HEK293 (cell line): ENCODE measurements at regions not wholly inside any gene's neighbourhood (a gene's known extent, or its start where the extent isn't known, plus 50 kb on each side); places are given as distances from the start of the nearest gene placed in this dataset.

Experiments used
- CTCF ChIA-PET: fragments of 350-600 bp; formaldehyde crosslinking; extraction: SDS; loops from one replicate; lab custom pipeline; 2021; ENCODE audit warnings: antibody characterized with exemption; lab: Yijun Ruan, JAX
- POLR2A ChIA-PET: fragments of 300-600 bp; formaldehyde crosslinking; extraction: SDS; loops from one replicate; lab custom pipeline; 2020; ENCODE audit warnings: antibody characterized with exemption, inconsistent platforms; lab: Yijun Ruan, JAX
- H3K27ac ChIP-seq: fragments of 200-500 bp; sonication (Bioruptor generic); 2 replicates; pipeline ENCODE4 v1.5.1; 2014; ENCODE audit warnings: low read depth, low read length, control low read depth, inconsistent platforms; ENCODE audit errors: extremely low read depth
- H3K36me3 ChIP-seq, 2 experiments: fragments of 200-500 bp in 1 of 2; sonication (Bioruptor generic) in 1 of 2; 1 replicate in 1 of 2; 2 replicates in 1 of 2; pipeline ENCODE4 v1.5.1; 2014 to 2017; ENCODE audit warnings: inconsistent platforms in 2 of 2, low read length in 2 of 2; ENCODE audit not compliant: control insufficient read depth in 2 of 2, insufficient read depth in 1 of 2
- H3K4me1 ChIP-seq: fragments of 200-500 bp; sonication (Bioruptor generic); 2 replicates; pipeline ENCODE4 v1.5.1; 2014; ENCODE audit warnings: mild to moderate bottlenecking, low read length, inconsistent platforms; ENCODE audit not compliant: control insufficient read depth, insufficient read depth
- H3K4me3 ChIP-seq: 2 replicates; pipeline ENCODE4 v1.5.1; 2011; ENCODE audit warnings: low read depth, mild to moderate bottlenecking, control low read depth, low read length, moderate library complexity
- H3K9me3 ChIP-seq: fragments of 200-500 bp; sonication (Bioruptor generic); 2 replicates; pipeline ENCODE4 v1.5.1; 2014; ENCODE audit warnings: low read depth, low read length, inconsistent platforms; ENCODE audit not compliant: control insufficient read depth, insufficient read depth
- BCL11B ChIP-seq: fragments of 450-650 bp; formaldehyde crosslinking; IDR thresholded peaks from 2 replicates; pipeline ENCODE4 v1.5.1; 2016; ENCODE audit warnings: low read depth, missing biosample characterization, missing genetic modification characterization
- KLF1 ChIP-seq: fragments of 450-650 bp; formaldehyde crosslinking; IDR thresholded peaks from 2 replicates; pipeline ENCODE4 v1.5.1; 2016; ENCODE audit warnings: missing biosample characterization, missing genetic modification characterization
- KLF17 ChIP-seq: fragments of 450-650 bp; formaldehyde crosslinking; IDR thresholded peaks from 2 replicates; pipeline ENCODE4 v1.5.1; 2016; ENCODE audit warnings: missing biosample characterization, missing genetic modification characterization
- PATZ1 ChIP-seq: fragments of 450-650 bp; formaldehyde crosslinking; IDR thresholded peaks from 2 replicates; pipeline ENCODE4 v1.5.1; 2016; ENCODE audit warnings: missing biosample characterization, missing genetic modification characterization
- SALL2 ChIP-seq: fragments of 450-650 bp; formaldehyde crosslinking; IDR thresholded peaks from 2 replicates; pipeline ENCODE4 v1.5.0; 2017; ENCODE audit warnings: missing biosample characterization, mild to moderate bottlenecking, missing genetic modification characterization, borderline replicate concordance
- ZFP37 ChIP-seq: fragments of 450-650 bp; formaldehyde crosslinking; IDR thresholded peaks from 2 replicates; pipeline ENCODE4 v1.5.1; 2016; ENCODE audit warnings: missing biosample characterization, missing genetic modification characterization
- ZNF138 ChIP-seq: fragments of 450-650 bp; formaldehyde crosslinking; IDR thresholded peaks from 2 replicates; pipeline ENCODE4 v1.5.1; 2016; ENCODE audit warnings: missing biosample characterization, missing genetic modification characterization, borderline replicate concordance
- ZNF146 ChIP-seq: fragments of 450-650 bp; formaldehyde crosslinking; IDR thresholded peaks from 2 replicates; pipeline ENCODE4 v1.5.1; 2016; ENCODE audit warnings: missing biosample characterization, missing genetic modification characterization
- ZNF169 ChIP-seq: fragments of 450-650 bp; formaldehyde crosslinking; IDR thresholded peaks from 2 replicates; pipeline ENCODE4 v1.5.1; 2016; ENCODE audit warnings: missing biosample characterization, missing genetic modification characterization
- ZNF26 ChIP-seq: fragments of 450-650 bp; formaldehyde crosslinking; IDR thresholded peaks from 2 replicates; pipeline ENCODE4 v1.5.1; 2016; ENCODE audit warnings: missing biosample characterization, missing genetic modification characterization
- ZNF324 ChIP-seq: fragments of 450-650 bp; formaldehyde crosslinking; IDR thresholded peaks from 2 replicates; pipeline ENCODE4 v1.5.1; 2016; ENCODE audit warnings: missing biosample characterization, missing genetic modification characterization
- ZNF423 ChIP-seq: fragments of 450-650 bp; formaldehyde crosslinking; IDR thresholded peaks from 2 replicates; pipeline ENCODE4 v1.5.1; 2016; ENCODE audit warnings: missing biosample characterization, missing genetic modification characterization
- ZNF530 ChIP-seq: fragments of 450-650 bp; formaldehyde crosslinking; IDR thresholded peaks from 2 replicates; pipeline ENCODE4 v1.5.1; 2016; ENCODE audit warnings: low read depth, missing biosample characterization, missing genetic modification characterization
- ZNF596 ChIP-seq: fragments of 450-650 bp; IDR thresholded peaks from 2 replicates; pipeline ENCODE4 v1.5.0; 2018; ENCODE audit warnings: missing biosample characterization, mild to moderate bottlenecking, missing genetic modification characterization, moderate library complexity
- ZNF639 ChIP-seq: fragments of 450-650 bp; formaldehyde crosslinking; IDR thresholded peaks from 2 replicates; pipeline ENCODE4 v1.5.1; 2016; ENCODE audit warnings: missing biosample characterization, missing genetic modification characterization
- ZNF658 ChIP-seq: fragments of 450-650 bp; formaldehyde crosslinking; IDR thresholded peaks from 2 replicates; pipeline ENCODE4; 2016; ENCODE audit warnings: missing biosample characterization, missing genetic modification characterization
- ZNF670 ChIP-seq: fragments of 450-650 bp; formaldehyde crosslinking; IDR thresholded peaks from 2 replicates; pipeline ENCODE4 v1.5.1; 2016; ENCODE audit warnings: missing biosample characterization, missing genetic modification characterization, low read depth
- ZNF76 ChIP-seq: fragments of 450-650 bp; formaldehyde crosslinking; IDR thresholded peaks from 2 replicates; pipeline ENCODE4; 2016; ENCODE audit warnings: low read depth, missing biosample characterization, missing genetic modification characterization, borderline replicate concordance
- ZNF785 ChIP-seq: fragments of 450-650 bp; formaldehyde crosslinking; IDR thresholded peaks from 2 replicates; pipeline ENCODE4 v1.5.1; 2016; ENCODE audit warnings: missing biosample characterization, missing genetic modification characterization
- TF ChIP-seq, protein P1 (sequence below): fragments of 450-650 bp; formaldehyde crosslinking; IDR thresholded peaks from 2 replicates; pipeline ENCODE4 v1.5.1; 2016; ENCODE audit warnings: missing biosample characterization, missing genetic modification characterization

DNA sequence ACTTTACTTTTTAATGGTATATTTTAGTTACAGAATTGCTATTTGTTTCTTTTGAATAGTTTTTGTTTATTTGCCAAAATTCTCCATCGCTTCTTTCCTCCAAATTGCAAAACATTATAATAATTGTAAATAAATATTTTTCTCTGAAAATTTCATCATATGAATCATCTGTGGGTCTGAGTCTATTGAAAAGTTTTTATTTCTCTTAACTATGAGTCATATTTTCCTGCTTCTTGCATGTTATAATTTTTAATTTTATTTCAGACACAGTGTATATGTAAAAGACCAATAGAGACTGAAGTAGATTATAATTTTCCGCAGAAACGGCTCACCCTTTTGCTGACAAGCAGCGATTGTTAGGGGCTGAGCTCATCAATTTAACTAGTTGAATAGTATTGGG, 279.1 kb upstream of the IL12B start:
- Histone ChIP-seq H3K9me3 (no peaks in the 10 kb centered on the region), H3K4me1 (no peaks in the 10 kb centered on the region), H3K36me3 (no peaks in the 10 kb centered on the region), H3K4me3 (no peak overlapping the region)
- TF ChIP-seq ZNF785 (no peak), KLF17 (tag by site-specific recombination) (no peak), KLF1 (tag by site-specific recombination) (no peak), ZNF324 (tag by site-specific recombination) (no peak), ZNF76 (tag by site-specific recombination) (no peak), ZNF658 (tag by site-specific recombination) (no peak), ZNF138 (tag by site-specific recombination) (no peak), PATZ1 (tag by site-specific recombination) (no peak), ZNF26 (tag by site-specific recombination) (no peak), ZNF596 (tag by site-specific recombination) (no peak), ZNF670 (tag by site-specific recombination) (no peak), ZNF146 (no peak), SALL2 (no peak), BCL11B (tag by site-specific recombination) (no peak), ZFP37 (tag by site-specific recombination) (no peak), ZNF423 (tag by site-specific recombination) (no peak), ZNF530 (no peak), ZNF169 (no peak), ZNF639 (no peak)
- TF ChIP-seq, protein P1, sequence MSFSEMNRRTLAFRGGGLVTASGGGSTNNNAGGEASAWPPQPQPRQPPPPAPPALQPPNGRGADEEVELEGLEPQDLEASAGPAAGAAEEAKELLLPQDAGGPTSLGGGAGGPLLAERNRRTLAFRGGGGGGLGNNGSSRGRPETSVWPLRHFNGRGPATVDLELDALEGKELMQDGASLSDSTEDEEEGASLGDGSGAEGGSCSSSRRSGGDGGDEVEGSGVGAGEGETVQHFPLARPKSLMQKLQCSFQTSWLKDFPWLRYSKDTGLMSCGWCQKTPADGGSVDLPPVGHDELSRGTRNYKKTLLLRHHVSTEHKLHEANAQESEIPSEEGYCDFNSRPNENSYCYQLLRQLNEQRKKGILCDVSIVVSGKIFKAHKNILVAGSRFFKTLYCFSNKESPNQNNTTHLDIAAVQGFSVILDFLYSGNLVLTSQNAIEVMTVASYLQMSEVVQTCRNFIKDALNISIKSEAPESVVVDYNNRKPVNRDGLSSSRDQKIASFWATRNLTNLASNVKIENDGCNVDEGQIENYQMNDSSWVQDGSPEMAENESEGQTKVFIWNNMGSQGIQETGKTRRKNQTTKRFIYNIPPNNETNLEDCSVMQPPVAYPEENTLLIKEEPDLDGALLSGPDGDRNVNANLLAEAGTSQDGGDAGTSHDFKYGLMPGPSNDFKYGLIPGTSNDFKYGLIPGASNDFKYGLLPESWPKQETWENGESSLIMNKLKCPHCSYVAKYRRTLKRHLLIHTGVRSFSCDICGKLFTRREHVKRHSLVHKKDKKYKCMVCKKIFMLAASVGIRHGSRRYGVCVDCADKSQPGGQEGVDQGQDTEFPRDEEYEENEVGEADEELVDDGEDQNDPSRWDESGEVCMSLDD (tag by site-specific recombination) = no peak
- TF ChIP-seq, all 188 proteins: peak for 0
- no peak overlapping the region for H3K27ac ChIP-seq
- ChIA-PET CTCF (interaction anchor here (0.5 kb wide), 1 partner anchor 85 kb away, joined by 3 read pairs; no protein-coding TSS in a partner anchor), POLR2A (no interaction called here)
